Mammary epithelial cell (primary cell): ENCODE measurements at regions not wholly inside any gene's neighbourhood (a gene's known extent, or its start where the extent isn't known, plus 50 kb on each side); places are given as distances from the start of the nearest gene placed in this dataset.

Source experiments
- EZH2 ChIP-seq: IDR thresholded peaks from 2 replicates; pipeline ENCODE4 v1.6.1; 2012; ENCODE audit warnings: low read length, inconsistent platforms, borderline replicate concordance
- TF ChIP-seq, protein P1 (sequence below), 2 donors: IDR thresholded peaks in 1 of 2; conservative IDR thresholded peaks in 1 of 2; 2 replicates each; pipeline ENCODE4 v1.5.1; 2011 to 2012; ENCODE audit warnings: inconsistent platforms in 2 of 2, low read length in 2 of 2, mild to moderate bottlenecking in 2 of 2, control low read depth in 1 of 2, low read depth in 1 of 2; ENCODE audit not compliant: insufficient read depth in 1 of 2; ENCODE audit errors: extremely low read depth in 1 of 2

DNA sequence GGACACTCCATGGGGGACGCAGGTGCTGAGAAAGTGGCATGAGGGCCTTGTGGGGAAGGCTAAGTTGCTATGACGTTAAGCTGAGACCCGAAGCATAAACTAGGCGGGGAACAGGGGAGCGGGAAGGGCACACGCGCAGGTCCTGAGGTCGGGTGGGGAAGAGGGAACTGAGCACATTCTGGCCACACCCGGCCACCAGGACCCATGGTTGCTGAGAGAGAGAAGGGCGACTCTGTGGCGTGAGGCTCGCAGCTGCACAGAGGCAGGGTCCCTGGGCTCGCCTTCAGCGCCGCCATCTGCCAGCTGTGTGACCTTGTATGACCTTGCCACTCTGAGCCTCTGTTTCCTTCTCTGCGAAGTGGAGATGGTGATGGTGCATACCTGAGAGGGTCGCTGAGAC, 182.5 kb downstream of the PHETA1 start:
- TF ChIP-seq, protein P1, sequence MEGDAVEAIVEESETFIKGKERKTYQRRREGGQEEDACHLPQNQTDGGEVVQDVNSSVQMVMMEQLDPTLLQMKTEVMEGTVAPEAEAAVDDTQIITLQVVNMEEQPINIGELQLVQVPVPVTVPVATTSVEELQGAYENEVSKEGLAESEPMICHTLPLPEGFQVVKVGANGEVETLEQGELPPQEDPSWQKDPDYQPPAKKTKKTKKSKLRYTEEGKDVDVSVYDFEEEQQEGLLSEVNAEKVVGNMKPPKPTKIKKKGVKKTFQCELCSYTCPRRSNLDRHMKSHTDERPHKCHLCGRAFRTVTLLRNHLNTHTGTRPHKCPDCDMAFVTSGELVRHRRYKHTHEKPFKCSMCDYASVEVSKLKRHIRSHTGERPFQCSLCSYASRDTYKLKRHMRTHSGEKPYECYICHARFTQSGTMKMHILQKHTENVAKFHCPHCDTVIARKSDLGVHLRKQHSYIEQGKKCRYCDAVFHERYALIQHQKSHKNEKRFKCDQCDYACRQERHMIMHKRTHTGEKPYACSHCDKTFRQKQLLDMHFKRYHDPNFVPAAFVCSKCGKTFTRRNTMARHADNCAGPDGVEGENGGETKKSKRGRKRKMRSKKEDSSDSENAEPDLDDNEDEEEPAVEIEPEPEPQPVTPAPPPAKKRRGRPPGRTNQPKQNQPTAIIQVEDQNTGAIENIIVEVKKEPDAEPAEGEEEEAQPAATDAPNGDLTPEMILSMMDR (conservative IDR thresholded peaks at IDR 0.05 in 1 of 2, IDR thresholded peaks at IDR 0.05 in 1 of 2; ENCODE audit: extremely low read depth in 1 of 2, insufficient read depth in 1 of 2, low read depth in 1 of 2, low read length in 2 of 2): no peak
- TF ChIP-seq EZH2: no peak
